PC-3 (cell line): ENCODE measurements at regions not wholly inside any gene's neighbourhood (a gene's known extent, or its start where the extent isn't known, plus 50 kb on each side); places are given as distances from the start of the nearest gene placed in this dataset.

Source experiments
- CTCF ChIP-seq: fragments of 300-600 bp; sonication (generic); conservative IDR thresholded peaks from 2 replicates; pipeline ENCODE4 v1.5.1; 2017; ENCODE audit warnings: antibody characterized with exemption, low read depth, mild to moderate bottlenecking, low read length
- EZH2 ChIP-seq: fragments of 300-600 bp; sonication (generic); IDR thresholded peaks from one replicate; pipeline ENCODE4 v1.6.1; 2017; ENCODE audit warnings: antibody characterized with exemption, mild to moderate bottlenecking, low read length; ENCODE audit not compliant: unreplicated experiment

- TF ChIP-seq CTCF: no peak
- TF ChIP-seq EZH2: no peak
These were observed 298.8 kb downstream of the FAM72C start for GRCh38 chr1:143672983-143673382.
